Gastrocnemius medialis (tissue), 4 donors: ENCODE measurements at regions not wholly inside any gene's neighbourhood (a gene's known extent, or its start where the extent isn't known, plus 50 kb on each side); places are given as distances from the start of the nearest gene placed in this dataset.

Experiments used
- ATAC-seq, 2 donors: fragments of 150-250 bp; one replicate each; pipeline ENCODE4 v1.9.1; 2016
- DNase-seq, 2 donors: peaks; one replicate each; pipeline ENCODE4 v3.0.0-alpha.2; 2019
- H3K27ac ChIP-seq, 4 donors: fragments of 200-600 bp; sonication (generic); 1 replicate in 1 of 4; 2 replicates in 3 of 4; pipeline ENCODE4 v1.5.1; 2016 to 2018; ENCODE audit warnings: mild to moderate bottlenecking in 2 of 4, moderate library complexity in 1 of 4
- H3K27me3 ChIP-seq, 3 donors: fragments of 200-600 bp; sonication (generic) in 2 of 3; 1 replicate in 1 of 3; 2 replicates in 2 of 3; pipeline versions ENCODE4 v1.5.1 to v1.6.0; 2016 to 2019; ENCODE audit warnings: mild to moderate bottlenecking in 1 of 3, moderate library complexity in 1 of 3
- H3K36me3 ChIP-seq, 2 donors: fragments of 200-600 bp; sonication (generic) in 1 of 2; one replicate each; pipeline ENCODE4 v1.5.1; 2017 to 2018
- H3K4me1 ChIP-seq, 2 donors: fragments of 200-600 bp; sonication (generic) in 1 of 2; one replicate each; pipeline ENCODE4 v1.5.1; 2016 to 2017; ENCODE audit warnings: mild to moderate bottlenecking in 2 of 2
- H3K4me3 ChIP-seq, 4 donors: fragments of 200-600 bp; sonication (generic) in 3 of 4; 1 replicate in 1 of 4; 2 replicates in 3 of 4; pipeline ENCODE4 v1.5.1; 2016 to 2019; ENCODE audit warnings: mild to moderate bottlenecking in 2 of 4
- H3K9me3 ChIP-seq, 3 donors: fragments of 200-600 bp; sonication (generic) in 2 of 3; 1 replicate in 1 of 3; 2 replicates in 2 of 3; pipeline ENCODE4 v1.5.1; 2016 to 2019
- CTCF ChIP-seq, 5 experiments: fragments of 450-650 bp in 3 of 5; fragments of 200-600 bp in 2 of 5; sonication (generic) in 2 of 5; IDR thresholded peaks in 4 of 5; conservative IDR thresholded peaks in 1 of 5; 1 replicate in 4 of 5; 2 replicates in 1 of 5; pipeline ENCODE4 v1.5.1; 2016 to 2019; ENCODE audit warnings: antibody characterized with exemption in 5 of 5, mild to moderate bottlenecking in 3 of 5, moderate library complexity in 3 of 5
- POLR2A ChIP-seq, 2 donors: fragments of 450-650 bp; IDR thresholded peaks; one replicate each; pipeline ENCODE4 v1.6.1; 2017; ENCODE audit warnings: antibody characterized with exemption in 2 of 2, mild to moderate bottlenecking in 2 of 2, moderate library complexity in 2 of 2
- in situ Hi-C, 4 donors: fragments of 200-750 bp; cut with MboI; loops; one replicate each; pipeline versions ENCODE4 v1.15.0 to v1.8.0; 2017; ENCODE audit warnings: low sequenced_read_pairs in 4 of 4
- intact Hi-C: fragments of 100-400 bp; cut with DNase I; formaldehyde crosslinking; loops from one replicate; pipeline ENCODE4 v1.15.1; 2023; ENCODE audit warnings: low total_unique reads

DNA sequence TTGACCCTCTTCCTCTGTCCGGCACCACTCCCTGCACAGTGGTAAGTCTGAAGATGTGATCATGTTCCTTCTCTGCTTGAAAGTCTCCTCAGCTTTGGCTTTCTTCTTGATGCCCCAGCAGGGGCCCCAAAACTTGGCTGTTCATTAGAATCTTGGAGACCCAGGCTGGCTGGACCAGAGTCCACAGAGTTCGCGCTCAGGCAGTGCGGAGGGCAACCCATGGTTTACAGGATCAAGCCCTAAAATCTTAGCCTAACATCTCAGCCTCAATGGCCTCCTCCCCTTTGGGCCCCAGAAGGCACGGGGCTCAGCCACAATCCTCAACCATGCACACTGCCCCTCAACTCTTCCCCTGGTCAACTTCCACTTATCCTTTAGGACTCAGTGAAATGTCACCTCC, 72.9 kb upstream of the GTSF1L start:
- H3K27me3 ChIP-seq, result no peaks in the 10 kb centered on the region
- H3K36me3 ChIP-seq, result no peaks in the 10 kb centered on the region
- H3K4me1 ChIP-seq, result no peaks in the 10 kb centered on the region
- H3K4me3 ChIP-seq, result no peak overlapping the region
- TF ChIP-seq CTCF (IDR thresholded peaks at IDR 0.05 in 4 of 5, conservative IDR thresholded peaks at IDR 0.05 in 1 of 5), result no peak
- TF ChIP-seq POLR2A (IDR thresholded peaks at IDR 0.05), result no peak
- intact Hi-C loops (no loop called here), in situ Hi-C loops (loop anchor here in 1 of 4 donors (25.0 kb wide), 1 partner anchor 87 kb away; no protein-coding TSS in a partner anchor)
- no peak overlapping the region for H3K27ac ChIP-seq
- no peak for DNase-seq
- ATAC-seq, result no peak
- H3K9me3 ChIP-seq, result peaks cover 0 to 6% (median 0%) of the 10 kb centered on the region in 3 donors

GRCh38 chr20:43799150-43799711, 72.4 kb upstream of the GTSF1L start:
- Histone ChIP-seq H3K4me1 (no peaks in the 10 kb centered on the region), H3K4me3 (no peak overlapping the region), H3K27ac (no peak overlapping the region), H3K27me3 (no peaks in the 10 kb centered on the region), H3K9me3 (peaks cover 0 to 6% (median 0%) of the 10 kb centered on the region in 3 donors), H3K36me3 (no peaks in the 10 kb centered on the region)
- in situ Hi-C loops, result no loop called here
- no peak for ATAC-seq
- TF ChIP-seq POLR2A (IDR thresholded peaks at IDR 0.05) (no peak), CTCF (IDR thresholded peaks at IDR 0.05 in 4 of 5, conservative IDR thresholded peaks at IDR 0.05 in 1 of 5) (no peak)
- intact Hi-C loops, result no loop called here
- no peak for DNase-seq

DNA sequence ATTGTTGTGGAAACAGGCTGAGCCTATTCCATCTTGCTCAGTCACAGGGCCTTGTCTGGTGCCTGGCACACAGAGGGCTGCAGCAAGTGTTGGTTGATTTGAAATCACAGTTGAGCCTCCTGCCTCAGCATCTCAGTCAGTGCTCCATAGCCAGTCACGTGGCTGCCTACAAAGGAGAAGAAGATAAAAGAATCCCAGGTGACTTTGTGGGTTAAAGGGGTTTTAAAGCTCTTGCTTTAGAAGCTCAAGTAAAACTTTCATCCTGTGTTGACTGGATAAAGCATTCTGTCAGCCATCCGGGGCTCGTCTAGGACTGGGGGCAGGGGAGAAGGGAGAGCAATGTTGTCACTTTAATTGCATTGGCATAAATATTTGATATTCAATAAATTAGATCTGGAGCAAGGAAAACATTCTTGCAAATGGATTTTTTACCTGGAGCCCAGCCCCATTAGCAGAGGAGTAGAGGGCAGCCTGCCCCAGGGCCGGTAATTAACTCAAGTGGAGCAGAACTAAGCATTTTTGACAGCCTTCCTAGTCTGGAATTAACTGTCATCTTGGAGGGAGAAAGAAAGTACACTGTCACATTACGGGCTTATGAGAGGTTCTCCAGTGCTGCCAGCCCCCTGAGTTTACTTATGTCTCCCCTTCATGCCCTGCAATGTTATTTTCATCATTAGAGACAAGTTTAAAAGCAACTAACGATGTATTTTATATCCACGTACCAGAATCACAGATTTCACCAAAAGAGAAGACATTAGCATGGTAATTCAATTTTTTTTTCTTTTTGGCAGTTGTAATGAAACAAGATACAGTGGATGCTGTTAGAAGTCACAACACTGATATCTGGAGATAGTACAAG, 71.7 kb upstream of the GTSF1L start:
- ATAC-seq (no peak), DNase-seq (no peak)
- Histone ChIP-seq H3K36me3 (no peaks in the 10 kb centered on the region), H3K4me3 (no peak overlapping the region), H3K27ac (no peak overlapping the region), H3K9me3 (no peaks in the 10 kb centered on the region), H3K27me3 (no peaks in the 10 kb centered on the region), H3K4me1 (no peaks in the 10 kb centered on the region)
- intact Hi-C loops, result no loop called here
- in situ Hi-C loops, result no loop called here
- TF ChIP-seq CTCF (IDR thresholded peaks at IDR 0.05 in 4 of 5, conservative IDR thresholded peaks at IDR 0.05 in 1 of 5), result no peak
- no peak for TF ChIP-seq POLR2A (IDR thresholded peaks at IDR 0.05)

- no peak for DNase-seq
- H3K4me1 ChIP-seq, result no peaks in the 10 kb centered on the region
- ATAC-seq, result no peak
- TF ChIP-seq POLR2A (IDR thresholded peaks at IDR 0.05) (no peak), CTCF (IDR thresholded peaks at IDR 0.05 in 4 of 5, conservative IDR thresholded peaks at IDR 0.05 in 1 of 5) (no peak)
- in situ Hi-C loops (no loop called here), intact Hi-C loops (no loop called here)
- no peaks in the 10 kb centered on the region for H3K27me3 ChIP-seq
- no peak overlapping the region for H3K4me3 ChIP-seq
- H3K36me3 ChIP-seq, result no peaks in the 10 kb centered on the region
- no peaks in the 10 kb centered on the region for H3K9me3 ChIP-seq
- no peak overlapping the region for H3K27ac ChIP-seq
These were observed 67.5 kb upstream of the GTSF1L start for GRCh38 chr20:43794326-43794725.
